ENCODE measurements at regions not wholly inside any gene's neighbourhood (a gene's known extent, or its start where the extent isn't known, plus 50 kb on each side); places are given as distances from the start of the nearest gene placed in this dataset.
"Not testable (repeated sequence)": the region's sequence is repeated elsewhere in the genome, so short reads cannot be mapped to it uniquely, and the experiment has no call there.

- not testable (repeated sequence) for DNase-seq (ENCODE audit: low read depth in 3 of 3)
Observed at GRCh38 chr15:30841639-30842038, 62.1 kb upstream of the FAN1 start.

- not testable (repeated sequence) for DNase-seq (ENCODE audit: low read depth in 3 of 3)
Observed at GRCh38 chr15:30842798-30843472, 60.8 kb upstream of the FAN1 start.

DNA sequence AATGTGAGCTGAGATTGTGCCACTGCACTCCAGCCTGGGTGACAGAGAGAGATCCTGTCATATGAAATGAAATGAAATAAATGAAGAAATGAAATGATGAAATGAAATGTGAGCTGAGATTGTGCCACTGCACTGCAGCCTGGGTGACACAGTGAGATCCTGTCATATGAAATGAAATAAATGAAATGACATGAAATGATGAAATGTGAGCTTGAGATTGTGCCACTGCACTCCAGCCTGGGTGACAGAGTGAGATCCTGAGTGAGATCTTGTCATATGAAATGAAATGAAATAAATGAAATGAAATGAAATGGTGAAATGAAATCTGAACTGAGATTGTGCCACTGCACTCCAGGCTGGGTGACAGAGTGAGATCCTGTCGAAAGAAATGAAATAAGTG is 58.2 kb upstream of the FAN1 start:
- DNase-seq (ENCODE audit: low read depth in 3 of 3): not testable (repeated sequence)

Data from stimulated activated CD4-positive, alpha-beta T cell treated with anti-CD3 and anti-CD28 coated beads, TNF-alpha, amount 100 ng/mL, for 48 hours (primary cell).